ENCODE measurements at regions not wholly inside any gene's neighbourhood (a gene's known extent, or its start where the extent isn't known, plus 50 kb on each side); places are given as distances from the start of the nearest gene placed in this dataset.

DNA sequence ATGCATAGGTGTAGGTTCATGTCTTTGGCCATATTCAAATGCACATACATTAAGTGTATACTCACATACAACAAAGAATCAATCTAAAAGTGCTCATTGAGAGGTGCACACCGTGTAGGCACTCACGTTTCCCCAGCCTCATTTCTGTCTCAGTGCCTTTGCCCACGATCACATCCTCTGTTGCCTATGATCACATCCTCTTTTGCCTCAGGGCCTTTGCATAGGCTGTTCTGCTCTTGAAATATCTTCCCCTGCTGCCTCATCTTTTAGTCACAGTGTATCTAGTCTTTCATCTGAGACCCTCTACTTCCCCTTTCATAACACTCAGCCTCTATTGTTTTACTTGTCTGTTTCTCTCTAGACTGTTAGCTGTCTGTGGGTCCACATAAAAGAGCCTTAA lies 69.3 kb downstream of the FOXD2 start:
- no peak for TF ChIP-seq POLR2A (IDR thresholded peaks at IDR 0.05)
- TF ChIP-seq, protein P1, sequence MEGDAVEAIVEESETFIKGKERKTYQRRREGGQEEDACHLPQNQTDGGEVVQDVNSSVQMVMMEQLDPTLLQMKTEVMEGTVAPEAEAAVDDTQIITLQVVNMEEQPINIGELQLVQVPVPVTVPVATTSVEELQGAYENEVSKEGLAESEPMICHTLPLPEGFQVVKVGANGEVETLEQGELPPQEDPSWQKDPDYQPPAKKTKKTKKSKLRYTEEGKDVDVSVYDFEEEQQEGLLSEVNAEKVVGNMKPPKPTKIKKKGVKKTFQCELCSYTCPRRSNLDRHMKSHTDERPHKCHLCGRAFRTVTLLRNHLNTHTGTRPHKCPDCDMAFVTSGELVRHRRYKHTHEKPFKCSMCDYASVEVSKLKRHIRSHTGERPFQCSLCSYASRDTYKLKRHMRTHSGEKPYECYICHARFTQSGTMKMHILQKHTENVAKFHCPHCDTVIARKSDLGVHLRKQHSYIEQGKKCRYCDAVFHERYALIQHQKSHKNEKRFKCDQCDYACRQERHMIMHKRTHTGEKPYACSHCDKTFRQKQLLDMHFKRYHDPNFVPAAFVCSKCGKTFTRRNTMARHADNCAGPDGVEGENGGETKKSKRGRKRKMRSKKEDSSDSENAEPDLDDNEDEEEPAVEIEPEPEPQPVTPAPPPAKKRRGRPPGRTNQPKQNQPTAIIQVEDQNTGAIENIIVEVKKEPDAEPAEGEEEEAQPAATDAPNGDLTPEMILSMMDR (IDR thresholded peaks at IDR 0.05) = no peak

All from esophagus squamous epithelium (tissue), 4 donors.